Mesendoderm (in vitro differentiated cells): ENCODE measurements at regions not wholly inside any gene's neighbourhood (a gene's known extent, or its start where the extent isn't known, plus 50 kb on each side); places are given as distances from the start of the nearest gene placed in this dataset.

Source experiments
- DNase-seq: peaks from one replicate; pipeline ENCODE4 v3.0.0; 2013
- H2AK5ac ChIP-seq: 2 replicates; pipeline ENCODE4 v1.6.1; 2013; ENCODE audit warnings: low read length, inconsistent platforms
- H2BK120ac ChIP-seq: 2 replicates; pipeline ENCODE4 v1.6.1; 2013; ENCODE audit warnings: low read depth, mild to moderate bottlenecking, low read length, moderate library complexity, mixed read lengths
- H2BK15ac ChIP-seq: replicated peaks from 2 replicates; pipeline ENCODE4 v1.6.1; 2013; ENCODE audit warnings: low read depth, mild to moderate bottlenecking, moderate library complexity
- H2BK5ac ChIP-seq: 2 replicates; pipeline ENCODE4 v1.6.1; 2013; ENCODE audit warnings: low read length, inconsistent platforms
- H3K18ac ChIP-seq: 2 replicates; pipeline ENCODE4 v1.6.1; 2013; ENCODE audit warnings: mild to moderate bottlenecking, low read length, mixed read lengths
- H3K23ac ChIP-seq: one replicate; pipeline ENCODE4 v1.6.1; 2013; ENCODE audit warnings: low read length
- H3K27ac ChIP-seq: 2 replicates; pipeline ENCODE4 v1.5.1; 2013; ENCODE audit warnings: low read depth, mild to moderate bottlenecking, inconsistent platforms, low read length, moderate library complexity
- H3K27me3 ChIP-seq: 2 replicates; pipeline ENCODE4 v1.6.1; 2013; ENCODE audit warnings: low read length, control low read depth, mild to moderate bottlenecking, inconsistent platforms; ENCODE audit not compliant: insufficient read depth, poor library complexity
- H3K36me3 ChIP-seq: 2 replicates; pipeline ENCODE4 v1.6.1; 2013; ENCODE audit warnings: low read length, inconsistent platforms; ENCODE audit not compliant: control insufficient read depth, insufficient read depth
- H3K4ac ChIP-seq: one replicate; pipeline ENCODE4 v1.6.1; 2013; ENCODE audit warnings: low read depth, mild to moderate bottlenecking, low read length, moderate library complexity
- H3K4me1 ChIP-seq: 2 replicates; pipeline ENCODE4 v1.6.1; 2013; ENCODE audit warnings: low read depth, low read length, inconsistent platforms; ENCODE audit not compliant: control insufficient read depth
- H3K4me2 ChIP-seq: 2 replicates; pipeline ENCODE4 v1.6.1; 2013; ENCODE audit warnings: low read length
- H3K4me3 ChIP-seq: 2 replicates; pipeline ENCODE4 v1.5.1; 2013; ENCODE audit warnings: mild to moderate bottlenecking, low read length
- H3K56ac ChIP-seq: one replicate; pipeline ENCODE4 v1.6.1; 2013; ENCODE audit warnings: low read length
- H3K79me1 ChIP-seq: 2 replicates; pipeline ENCODE4 v1.6.1; 2013; ENCODE audit warnings: low read length, inconsistent platforms
- H3K79me2 ChIP-seq: 2 replicates; pipeline ENCODE4 v1.6.1; 2013; ENCODE audit warnings: mild to moderate bottlenecking, low read length; ENCODE audit not compliant: control insufficient read depth, insufficient read depth
- H3K9ac ChIP-seq: 2 replicates; pipeline ENCODE4 v1.6.1; 2013; ENCODE audit warnings: low read length, inconsistent platforms
- H4K5ac ChIP-seq: one replicate; pipeline ENCODE4 v1.6.1; 2013; ENCODE audit warnings: low read length
- H4K8ac ChIP-seq: one replicate; pipeline ENCODE4 v1.6.1; 2013; ENCODE audit warnings: low read depth, mild to moderate bottlenecking, control low read depth, low read length, moderate library complexity
- WGBS: extraction: QIAGEN DNeasy Blood & Tissue Kit; methylation state at CpG from one replicate; pipeline ENCODE4 v1.1.7; 2013; ENCODE audit warnings: low lambda C conversion rate, missing lambda C conversion rate; ENCODE audit not compliant: insufficient coverage; ENCODE audit errors: extremely low coverage; 5-methylcytosine and 5-hydroxymethylcytosine counted together

GRCh38 chr1:81594206-81594605 is 206.5 kb upstream of the ADGRL2 start:
- Histone ChIP-seq H3K4me3 (no peak overlapping the region), H3K23ac (no peak overlapping the region), H3K9ac (no peak overlapping the region), H3K4ac (no peak overlapping the region), H2BK120ac (no peak overlapping the region), H4K8ac (no peak overlapping the region), H3K18ac (no peak overlapping the region), H3K27me3 (no peaks in the 10 kb centered on the region), H3K36me3 (no peaks in the 10 kb centered on the region), H3K4me2 (no peak overlapping the region), H3K79me1 (no peaks in the 10 kb centered on the region), H3K4me1 (no peaks in the 10 kb centered on the region), H2BK15ac (no peak overlapping the region), H3K56ac (no peak overlapping the region), H4K5ac (no peak overlapping the region), H2BK5ac (no peak overlapping the region), H3K79me2 (no peaks in the 10 kb centered on the region), H3K27ac (no peak overlapping the region), H2AK5ac (no peak overlapping the region)
- no peak for DNase-seq
- WGBS: no CpG with 5 or more reads among the region's 1 CpG

- Histone ChIP-seq H3K79me2 (no peaks in the 10 kb centered on the region), H4K8ac (no peak overlapping the region)
Measured at GRCh38 chr1:81592233-81592632, 208.5 kb upstream of the ADGRL2 start.

GRCh38 chr1:81590171-81590570 is 210.6 kb upstream of the ADGRL2 start:
- H3K79me1 ChIP-seq: no peaks in the 10 kb centered on the region
- no peak overlapping the region for H3K9ac ChIP-seq
- H3K4me3 ChIP-seq: no peak overlapping the region
- no peak overlapping the region for H2AK5ac ChIP-seq
- H4K5ac ChIP-seq: no peak overlapping the region
- no CpG with 5 or more reads among the region's 5 CpGs for WGBS
- no peak overlapping the region for H2BK15ac ChIP-seq
- no peak overlapping the region for H2BK5ac ChIP-seq
- H3K4me1 ChIP-seq: no peaks in the 10 kb centered on the region
- no peak for DNase-seq
- no peaks in the 10 kb centered on the region for H3K27me3 ChIP-seq
- no peaks in the 10 kb centered on the region for H3K36me3 ChIP-seq
- H2BK120ac ChIP-seq: no peak overlapping the region
- H3K4ac ChIP-seq: no peak overlapping the region
- no peak overlapping the region for H3K23ac ChIP-seq
- H3K18ac ChIP-seq: no peak overlapping the region
- no peak overlapping the region for H3K56ac ChIP-seq
- H3K4me2 ChIP-seq: no peak overlapping the region
- no peak overlapping the region for H3K27ac ChIP-seq
- H3K79me2 ChIP-seq: no peaks in the 10 kb centered on the region
- H4K8ac ChIP-seq: no peak overlapping the region

More at GRCh38 chr1:81592233-81592632, 208.5 kb upstream of the ADGRL2 start:
- Histone ChIP-seq H3K23ac (no peak overlapping the region), H4K5ac (no peak overlapping the region), H3K79me1 (no peaks in the 10 kb centered on the region), H3K18ac (no peak overlapping the region), H2BK5ac (no peak overlapping the region), H2AK5ac (no peak overlapping the region), H3K36me3 (no peaks in the 10 kb centered on the region), H3K9ac (no peak overlapping the region), H2BK120ac (no peak overlapping the region), H3K4me1 (no peaks in the 10 kb centered on the region), H2BK15ac (no peak overlapping the region), H3K56ac (no peak overlapping the region), H3K4ac (no peak overlapping the region), H3K4me3 (no peak overlapping the region), H3K4me2 (no peak overlapping the region), H3K27ac (no peak overlapping the region), H3K27me3 (no peaks in the 10 kb centered on the region)
- no CpG with 5 or more reads among the region's 2 CpGs for WGBS
- no peak for DNase-seq

- no CpG with 5 or more reads among the region's 3 CpGs for WGBS
- Histone ChIP-seq H3K4me1 (no peaks in the 10 kb centered on the region), H3K56ac (no peak overlapping the region), H3K9ac (no peak overlapping the region), H3K27ac (no peak overlapping the region), H3K18ac (no peak overlapping the region), H3K79me1 (no peaks in the 10 kb centered on the region), H3K23ac (no peak overlapping the region), H4K8ac (no peak overlapping the region), H3K4me2 (no peak overlapping the region), H2BK15ac (no peak overlapping the region), H3K27me3 (no peaks in the 10 kb centered on the region), H3K36me3 (no peaks in the 10 kb centered on the region), H2BK5ac (no peak overlapping the region), H2BK120ac (no peak overlapping the region), H3K4ac (no peak overlapping the region), H3K79me2 (no peaks in the 10 kb centered on the region), H4K5ac (no peak overlapping the region), H2AK5ac (no peak overlapping the region), H3K4me3 (no peak overlapping the region)
- no peak for DNase-seq
Measured at GRCh38 chr1:81588149-81588548, 212.6 kb upstream of the ADGRL2 start.

- Histone ChIP-seq H4K5ac (no peak overlapping the region), H3K36me3 (no peaks in the 10 kb centered on the region), H2BK5ac (no peak overlapping the region), H3K9ac (no peak overlapping the region), H3K4me1 (no peaks in the 10 kb centered on the region), H3K18ac (no peak overlapping the region), H3K79me1 (no peaks in the 10 kb centered on the region), H3K4ac (no peak overlapping the region), H3K56ac (no peak overlapping the region), H3K27ac (no peak overlapping the region), H3K79me2 (no peaks in the 10 kb centered on the region), H3K4me2 (no peak overlapping the region), H3K23ac (no peak overlapping the region), H4K8ac (no peak overlapping the region), H3K4me3 (no peak overlapping the region), H2BK15ac (no peak overlapping the region), H3K27me3 (no peaks in the 10 kb centered on the region), H2AK5ac (no peak overlapping the region), H2BK120ac (no peak overlapping the region)
- no peak for DNase-seq
- 100% methylated on average over 1 of the region's 2 CpGs for WGBS
Measured at GRCh38 chr1:81587426-81587825, 213.3 kb upstream of the ADGRL2 start.

GRCh38 chr1:81585371-81585770 is 215.4 kb upstream of the ADGRL2 start:
- Histone ChIP-seq H3K23ac (no peak overlapping the region), H2BK15ac (no peak overlapping the region), H4K5ac (no peak overlapping the region), H4K8ac (no peak overlapping the region), H3K9ac (no peak overlapping the region), H2BK120ac (no peak overlapping the region), H2BK5ac (no peak overlapping the region), H3K4me3 (no peak overlapping the region), H3K79me2 (no peaks in the 10 kb centered on the region), H3K56ac (no peak overlapping the region), H3K79me1 (no peaks in the 10 kb centered on the region), H2AK5ac (no peak overlapping the region), H3K36me3 (no peaks in the 10 kb centered on the region), H3K27me3 (no peaks in the 10 kb centered on the region), H3K4me1 (no peaks in the 10 kb centered on the region), H3K27ac (no peak overlapping the region), H3K4ac (no peak overlapping the region), H3K4me2 (no peak overlapping the region), H3K18ac (no peak overlapping the region)
- no CpG with 5 or more reads among the region's 2 CpGs for WGBS
- no peak for DNase-seq
